WERI-Rb-1 (cell line): ENCODE measurements at regions not wholly inside any gene's neighbourhood (a gene's known extent, or its start where the extent isn't known, plus 50 kb on each side); places are given as distances from the start of the nearest gene placed in this dataset.

Experiments used
- DNase-seq: peaks from one replicate; pipeline ENCODE4 v3.0.0-alpha.2; 2020
- H3K27ac ChIP-seq: fragments of 250-450 bp; sonication (Bioruptor Pico); 2 replicates; pipeline ENCODE4 v1.5.1; 2020; ENCODE audit warnings: mild to moderate bottlenecking, moderate library complexity
- H3K27me3 ChIP-seq: fragments of 250-450 bp; sonication (Bioruptor Pico); 2 replicates; pipeline ENCODE4 v1.5.1; 2021; ENCODE audit warnings: mild to moderate bottlenecking, low read depth, moderate library complexity; ENCODE audit not compliant: insufficient read depth, severe bottlenecking
- H3K36me3 ChIP-seq: fragments of 250-450 bp; sonication (Bioruptor Pico); 2 replicates; pipeline ENCODE4 v1.5.1; 2020; ENCODE audit warnings: mild to moderate bottlenecking, moderate library complexity
- H3K4me3 ChIP-seq: 2 replicates; pipeline ENCODE4 v1.5.1; 2011; ENCODE audit warnings: low read depth, mild to moderate bottlenecking, control low read depth, low read length
- H3K9me3 ChIP-seq: fragments of 250-450 bp; sonication (Bioruptor Pico); 2 replicates; pipeline ENCODE4 v1.5.1; 2021; ENCODE audit warnings: mild to moderate bottlenecking, moderate library complexity; ENCODE audit not compliant: severe bottlenecking
- CTCF ChIP-seq: IDR thresholded peaks from 2 replicates; pipeline ENCODE4 v1.5.1; 2011; ENCODE audit warnings: low read depth, mild to moderate bottlenecking, control low read depth, inconsistent platforms, low read length

GRCh38 chr6:37097335-37097734 lies 72.6 kb upstream of the PIM1 start:
- H3K4me3 ChIP-seq, result no peak overlapping the region
- H3K27ac ChIP-seq, result no peak overlapping the region
- no peak for DNase-seq
- H3K9me3 ChIP-seq, result no peaks in the 10 kb centered on the region
- H3K27me3 ChIP-seq, result no peaks in the 10 kb centered on the region
- no peaks in the 10 kb centered on the region for H3K36me3 ChIP-seq
- no peak for TF ChIP-seq CTCF

- no peak overlapping the region for H3K4me3 ChIP-seq
- no peaks in the 10 kb centered on the region for H3K36me3 ChIP-seq
- H3K9me3 ChIP-seq, result no peaks in the 10 kb centered on the region
- H3K27ac ChIP-seq, result no peak overlapping the region
- no peak for TF ChIP-seq CTCF
- no peaks in the 10 kb centered on the region for H3K27me3 ChIP-seq
- DNase-seq, result no peak
Observed at GRCh38 chr6:37099442-37099841, 70.5 kb upstream of the PIM1 start.

- H3K36me3 ChIP-seq, result no peaks in the 10 kb centered on the region
- no peak for TF ChIP-seq CTCF
- no peak overlapping the region for H3K4me3 ChIP-seq
- H3K27me3 ChIP-seq, result no peaks in the 10 kb centered on the region
- no peak overlapping the region for H3K27ac ChIP-seq
- no peak for DNase-seq
- no peaks in the 10 kb centered on the region for H3K9me3 ChIP-seq
Observed at GRCh38 chr6:37100745-37101144, 69.2 kb upstream of the PIM1 start.

- Histone ChIP-seq H3K4me3 (peak overlapping the region; percentile 53), H3K27ac (peak overlapping the region; percentile 57), H3K27me3 (no peaks in the 10 kb centered on the region), H3K9me3 (no peaks in the 10 kb centered on the region), H3K36me3 (no peaks in the 10 kb centered on the region)
- DNase-seq, result no peak
- TF ChIP-seq CTCF, result no peak
Observed at GRCh38 chr6:37101991-37102298, 68.0 kb upstream of the PIM1 start.

- H3K4me3 ChIP-seq, result peak overlapping the region; percentile 53
- H3K27ac ChIP-seq, result peak overlapping the region; percentile 57
- no peaks in the 10 kb centered on the region for H3K36me3 ChIP-seq
- no peak for TF ChIP-seq CTCF
- no peaks in the 10 kb centered on the region for H3K27me3 ChIP-seq
- H3K9me3 ChIP-seq, result no peaks in the 10 kb centered on the region
- peak; percentile 97 for DNase-seq
Observed at GRCh38 chr6:37102299-37103168, 67.4 kb upstream of the PIM1 start.
